ENCODE measurements at regions not wholly inside any gene's neighbourhood (a gene's known extent, or its start where the extent isn't known, plus 50 kb on each side); places are given as distances from the start of the nearest gene placed in this dataset.

DNA sequence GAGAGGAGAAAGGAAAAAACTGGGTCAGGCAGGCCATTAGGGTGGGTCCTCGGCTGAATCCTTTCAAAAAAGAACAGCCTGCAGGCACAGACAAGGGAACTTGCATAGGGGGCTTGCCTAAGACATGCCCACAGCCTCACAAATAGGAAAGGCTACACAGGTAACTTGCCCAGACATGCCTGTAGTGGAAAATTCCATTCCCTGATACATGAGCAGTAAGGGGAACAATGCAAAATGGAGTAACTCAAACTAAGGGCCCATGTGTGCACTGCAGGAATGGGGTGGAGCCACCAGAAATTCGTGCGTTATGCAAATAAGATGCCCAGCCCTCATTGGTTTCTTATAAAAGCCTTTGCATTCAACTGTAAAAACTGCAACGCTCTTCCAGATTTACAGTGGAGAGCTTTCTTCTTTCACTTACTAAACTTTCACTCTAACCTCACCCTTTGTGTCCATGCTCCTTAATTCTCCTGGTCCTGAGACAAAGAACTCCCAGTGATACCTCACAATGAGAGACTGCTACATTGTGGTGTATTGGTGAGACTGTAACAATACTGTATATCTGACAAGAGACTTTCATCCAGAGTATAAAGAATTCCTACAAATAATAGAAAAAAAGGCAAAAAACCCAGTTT is 59.5 kb upstream of the SLITRK1 start:
- TF ChIP-seq CTCF (IDR thresholded peaks at IDR 0.05; ENCODE audit: low read depth, low read length, missing control alignments), result no peak
- H3K4me3 ChIP-seq (ENCODE audit: low read depth, low read length), result no peak overlapping the region
- no peak for DNase-seq (ENCODE audit: low read depth)

DNA sequence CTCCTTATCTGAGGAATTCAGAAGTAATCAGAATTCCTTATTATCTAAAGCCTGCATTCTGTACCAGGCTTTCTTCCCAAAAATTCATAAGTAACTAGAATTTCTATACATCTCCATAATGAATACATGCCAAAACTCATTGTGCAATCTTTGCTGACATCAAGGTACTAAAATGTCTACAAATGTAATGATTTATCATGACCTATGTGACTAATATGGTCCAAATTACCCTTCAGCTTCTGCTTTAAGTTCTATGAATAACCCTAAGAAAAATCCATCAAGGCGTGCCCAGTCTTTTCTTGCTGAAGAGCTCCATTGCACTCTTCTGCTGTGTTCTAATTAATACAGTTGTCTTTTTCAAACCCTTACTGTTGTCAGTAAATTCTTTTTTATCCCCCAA is 58.5 kb upstream of the SLITRK1 start:
- no peak for DNase-seq (ENCODE audit: low read depth)
- TF ChIP-seq CTCF (IDR thresholded peaks at IDR 0.05; ENCODE audit: low read depth, low read length, missing control alignments), result no peak
- no peak overlapping the region for H3K4me3 ChIP-seq (ENCODE audit: low read depth, low read length)

- H3K4me3 ChIP-seq (ENCODE audit: low read depth, low read length), result no peak overlapping the region
- no peak for DNase-seq (ENCODE audit: low read depth)
- no peak for TF ChIP-seq CTCF (IDR thresholded peaks at IDR 0.05; ENCODE audit: low read depth, low read length, missing control alignments)
Observed at GRCh38 chr13:83937579-83937978, 55.3 kb upstream of the SLITRK1 start.

- TF ChIP-seq CTCF (IDR thresholded peaks at IDR 0.05; ENCODE audit: low read depth, low read length, missing control alignments), result no peak
- no peak for DNase-seq (ENCODE audit: low read depth)
- no peak overlapping the region for H3K4me3 ChIP-seq (ENCODE audit: low read depth, low read length)
Observed at GRCh38 chr13:83935566-83935965, 53.3 kb upstream of the SLITRK1 start.

All from GM12864 (cell line).